ENCODE measurements at regions not wholly inside any gene's neighbourhood (a gene's known extent, or its start where the extent isn't known, plus 50 kb on each side); places are given as distances from the start of the nearest gene placed in this dataset.

DNA sequence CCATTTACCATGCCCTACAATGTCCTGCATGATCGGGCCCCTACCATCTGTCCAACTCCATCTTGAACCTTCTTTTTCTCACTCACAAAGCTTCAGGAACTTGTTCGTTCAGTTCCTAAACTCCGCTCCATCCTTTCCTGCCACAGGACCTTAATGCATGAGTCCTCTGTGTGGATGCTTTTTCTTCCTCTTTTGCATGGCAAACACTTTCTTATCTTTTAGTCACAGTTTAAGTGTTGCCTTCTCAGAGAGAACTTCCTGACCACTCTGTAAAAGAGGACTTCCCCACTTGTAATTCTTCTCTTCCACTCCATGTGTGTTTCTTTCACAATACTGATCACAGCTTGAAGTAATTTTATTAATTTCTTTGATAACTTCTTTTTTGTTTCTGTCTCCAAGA is 54.4 kb upstream of the ETV6 start:
- Mint-ChIP-seq H3K27me3 (peaks cover 0 to 4% of the 10 kb centered on the region in 2 donors), H3K36me3 (no peaks in the 10 kb centered on the region), H3K9me3 (peaks cover 0 to 2% of the 10 kb centered on the region in 2 donors), H3K27ac (no peak overlapping the region), H3K4me3 (no peak overlapping the region), H3K4me1 (peaks cover 2 to 6% of the 10 kb centered on the region in 2 donors)
- ATAC-seq (replicated peaks) = peak; percentile 38 to 44
- DNase-seq = no peak

DNA sequence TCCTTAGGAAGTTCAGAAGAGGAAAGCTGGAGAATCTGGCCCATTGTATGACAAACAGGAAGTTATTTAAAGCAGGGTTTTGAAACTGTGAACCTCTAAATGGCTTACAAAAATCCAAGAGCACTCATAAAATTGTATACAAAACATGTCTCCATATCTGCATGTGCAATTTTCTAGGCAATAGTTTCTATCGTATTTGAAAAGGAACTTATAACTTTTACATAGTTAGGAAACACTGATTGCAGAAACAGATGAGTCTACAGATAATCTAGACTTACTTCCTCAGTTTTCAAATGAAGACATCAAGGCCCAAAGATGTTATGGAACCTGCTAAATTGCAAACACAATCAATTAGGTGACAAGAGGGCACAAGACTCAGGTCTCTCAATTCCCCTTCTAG is 53.3 kb upstream of the ETV6 start:
- Mint-ChIP-seq H3K36me3 (no peaks in the 10 kb centered on the region), H3K27me3 (peaks cover 0 to 4% of the 10 kb centered on the region in 2 donors)
- no peak for DNase-seq

GRCh38 chr12:11598900-11599299 is 50.6 kb upstream of the ETV6 start:
- Mint-ChIP-seq H3K9me3 (no peaks in the 10 kb centered on the region), H3K36me3 (no peaks in the 10 kb centered on the region), H3K27ac (no peak overlapping the region), H3K27me3 (peaks cover 0 to 4% of the 10 kb centered on the region in 2 donors), H3K4me3 (no peak overlapping the region), H3K4me1 (peaks cover 2 to 6% of the 10 kb centered on the region in 2 donors)
- ATAC-seq (replicated peaks) = no peak
- DNase-seq = no peak

More for the DNA sequence above, 53.3 kb upstream of the ETV6 start:
- Mint-ChIP-seq H3K27ac (no peak overlapping the region), H3K4me3 (no peak overlapping the region), H3K4me1 (peaks cover 2 to 6% of the 10 kb centered on the region in 2 donors), H3K9me3 (peaks cover 0 to 2% of the 10 kb centered on the region in 2 donors)
- ATAC-seq (replicated peaks) = no peak

All from stimulated activated naive B cell treated with anti-CD40 and anti-IgM and Interleukin-4, amounts not matched to agents 10 μg/mL and 1 μg/mL and 100 μg/mL, for 72 hours (primary cell).